K562 (cell line): ENCODE measurements at regions not wholly inside any gene's neighbourhood (a gene's known extent, or its start where the extent isn't known, plus 50 kb on each side); places are given as distances from the start of the nearest gene placed in this dataset.

Experiments
- ATAC-seq: fragments of 200-7000 bp; cut with Tn5 transposase; 3 replicates; pipeline ENCODE4 v1.9.1; 2020; ENCODE audit warnings: moderate library complexity
- BruUV-seq: library from RNA; stranded (reverse); fragments of 400-500 nt; replicated peaks from 2 replicates; lab custom pipeline; 2021; lab: Mats Ljungman, UMichigan
- CTCF ChIA-PET: fragments of 300-600 bp; formaldehyde crosslinking; extraction: SDS; loops from one replicate; lab custom pipeline; 2021; ENCODE audit warnings: low intra/inter-chr PET ratio; lab: Yijun Ruan, JAX
- POLR2A ChIA-PET: fragments of 300-600, 350-650 bp; sonication (Branson Sonifier 250); formaldehyde crosslinking; extraction: SDS; loops from one replicate; lab custom pipeline; 2021; ENCODE audit warnings: antibody characterized with exemption, inconsistent platforms; lab: Yijun Ruan, JAX
- DNase-seq, 4 experiments: peaks; one replicate each; pipeline versions ENCODE4 v3.0.0 to v3.0.0-alpha.2; 2011 to 2018; ENCODE audit warnings: low spot score in 3 of 4, mixed read lengths in 3 of 4; ENCODE audit errors: extremely low read depth in 1 of 4
- FAIRE-seq: peaks from 2 replicates; lab custom pipeline; 2011; peaks lifted over from hg19 to GRCh38; lab: Jason Lieb, UNC
- H2AFZ ChIP-seq: 2 replicates; pipeline ENCODE4 v1.6.0; 2011; ENCODE audit warnings: low read depth, low read length, control low read depth, inconsistent platforms
- H3K27ac ChIP-seq: fragments of 200-600 bp; 3 replicates; pipeline ENCODE4 v1.8.0; 2011; ENCODE audit warnings: low read depth, mild to moderate bottlenecking, control low read depth, inconsistent platforms, low read length, moderate library complexity, mixed read lengths; ENCODE audit errors: extremely low read depth
- H3K27me3 ChIP-seq, 2 experiments: fragments of 300-600 bp in 1 of 2; 2 replicates in 1 of 2; 3 replicates in 1 of 2; pipeline versions ENCODE4 v1.6.0 to v1.8.0; 2011; ENCODE audit warnings: inconsistent platforms in 2 of 2, low read length in 2 of 2, mild to moderate bottlenecking in 1 of 2, mixed read lengths in 1 of 2, moderate library complexity in 1 of 2; ENCODE audit not compliant: control insufficient read depth in 2 of 2, insufficient read depth in 2 of 2
- H3K36me3 ChIP-seq: fragments of 300-600 bp; 3 replicates; pipeline ENCODE4 v1.8.0; 2011; ENCODE audit warnings: mild to moderate bottlenecking, low read length, inconsistent platforms; ENCODE audit not compliant: control insufficient read depth, insufficient read depth
- H3K4me1 ChIP-seq, 2 experiments: fragments of 200-600 bp in 1 of 2; replicated peaks in 1 of 2; 2 replicates in 1 of 2; 3 replicates in 1 of 2; pipeline versions ENCODE4 v1.5.1 to v1.8.0; 2011; ENCODE audit warnings: inconsistent platforms in 2 of 2, low read length in 2 of 2, mild to moderate bottlenecking in 1 of 2, mixed read lengths in 1 of 2, moderate library complexity in 1 of 2; ENCODE audit not compliant: control insufficient read depth in 2 of 2, insufficient read depth in 2 of 2
- H3K4me2 ChIP-seq: 2 replicates; pipeline ENCODE4 v1.6.1; 2011; ENCODE audit warnings: low read length, control low read depth, inconsistent platforms, mixed read lengths; ENCODE audit not compliant: insufficient read depth
- H3K4me3 ChIP-seq: fragments of 200-600 bp; sonication (generic), shearing (Covaris generic); 2 replicates; pipeline ENCODE4 v1.5.1; 2016; ENCODE audit warnings: control low read depth, inconsistent platforms
- H3K79me2 ChIP-seq: fragments of 200-600 bp; 3 replicates; pipeline ENCODE4 v1.8.0; 2011; ENCODE audit warnings: low read length, inconsistent platforms; ENCODE audit not compliant: control insufficient read depth, insufficient read depth
- H3K9ac ChIP-seq, 2 experiments: 2 replicates each; pipeline versions ENCODE4 v1.6.0 to v1.6.1; 2011; ENCODE audit warnings: low read depth in 2 of 2, low read length in 2 of 2, control low read depth in 1 of 2, inconsistent platforms in 1 of 2, mild to moderate bottlenecking in 1 of 2, mixed read lengths in 1 of 2; ENCODE audit not compliant: insufficient read depth in 1 of 2
- H3K9me1 ChIP-seq: one replicate; pipeline ENCODE4 v1.6.0; 2011; ENCODE audit warnings: inconsistent platforms, mild to moderate bottlenecking, low read length, moderate library complexity; ENCODE audit not compliant: control insufficient read depth, insufficient read depth
- H3K9me3 ChIP-seq: replicated peaks from 2 replicates; pipeline ENCODE4 v1.5.1; 2011; ENCODE audit warnings: low read depth, low read length, inconsistent platforms; ENCODE audit not compliant: control insufficient read depth, insufficient read depth
- H4K20me1 ChIP-seq: replicated peaks from 2 replicates; pipeline ENCODE4 v1.6.1; 2011; ENCODE audit warnings: low read length, inconsistent platforms, mixed read lengths; ENCODE audit not compliant: control insufficient read depth, insufficient read depth
- BDP1 ChIP-seq: IDR thresholded peaks from 3 replicates; pipeline ENCODE4 v1.6.1; 2011; ENCODE audit not compliant: insufficient read length, insufficient read depth
- CEBPB ChIP-seq: fragments of 450-650 bp; IDR thresholded peaks from 2 replicates; pipeline ENCODE4 v1.6.1; 2016; ENCODE audit warnings: missing genetic modification characterization, missing compliant biosample characterization
- FOXP1 ChIP-seq: sonication (generic); formaldehyde crosslinking; IDR thresholded peaks from 2 replicates; pipeline ENCODE4 v1.8.0; 2022; ENCODE audit warnings: mild to moderate bottlenecking, missing genetic modification reagents
- GTF2B ChIP-seq: IDR thresholded peaks from 2 replicates; pipeline ENCODE4 v1.6.1; 2011; ENCODE audit not compliant: insufficient read length; ENCODE audit errors: extremely low read depth
- HDAC1 ChIP-seq, 2 experiments: fragments of 450-650 bp; IDR thresholded peaks; 2 replicates each; pipeline ENCODE4 v1.6.1; 2016 to 2017; ENCODE audit warnings: inconsistent platforms in 1 of 2, mild to moderate bottlenecking in 1 of 2, moderate library complexity in 1 of 2
- HDAC6 ChIP-seq: IDR thresholded peaks from 2 replicates; pipeline ENCODE4 v1.6.1; 2012; ENCODE audit warnings: low read depth, mild to moderate bottlenecking, control low read depth, inconsistent platforms, low read length, moderate library complexity
- PHTF2 ChIP-seq: fragments of 250-450 bp; sonication (Bioruptor Pico); IDR thresholded peaks from 2 replicates; pipeline ENCODE4 v1.5.0; 2021; ENCODE audit warnings: mild to moderate bottlenecking
- SAP30 ChIP-seq: fragments of 200-600 bp; sonication (generic); IDR thresholded peaks from 2 replicates; pipeline ENCODE4 v1.6.1; 2012; ENCODE audit warnings: borderline replicate concordance, low read depth, mild to moderate bottlenecking, moderate library complexity, low read length, control low read depth, inconsistent platforms; ENCODE audit not compliant: insufficient read depth, poor library complexity, severe bottlenecking
- SMARCA4 ChIP-seq: fragments of 450-650 bp; IDR thresholded peaks from 2 replicates; pipeline ENCODE4 v1.6.1; 2016
- SMARCE1 ChIP-seq: fragments of 450-650 bp; IDR thresholded peaks from 2 replicates; pipeline ENCODE4 v1.7.1; 2016; ENCODE audit warnings: mild to moderate bottlenecking
- TRIM28 ChIP-seq: fragments of 450-650 bp; IDR thresholded peaks from 2 replicates; pipeline ENCODE4 v1.6.1; 2017
- ZBTB49 ChIP-seq: sonication (generic); formaldehyde crosslinking; IDR thresholded peaks from 2 replicates; pipeline ENCODE4 v1.8.0; 2022; ENCODE audit warnings: missing genetic modification reagents, mild to moderate bottlenecking, borderline replicate concordance
- ZBTB7A ChIP-seq: IDR thresholded peaks from 2 replicates; pipeline ENCODE4 v1.6.1; 2011; ENCODE audit warnings: low read depth, mild to moderate bottlenecking, low read length, moderate library complexity, borderline replicate concordance; ENCODE audit not compliant: control insufficient read depth
- WGBS: fragments of 100-300 bp; shearing (Covaris generic); methylation state at CpG from one replicate; pipeline ENCODE4 v1.1.6; 2016; ENCODE audit warnings: low coverage, mixed read lengths; ENCODE audit not compliant: insufficient coverage; ENCODE audit errors: missing lambda C conversion rate; 5-methylcytosine and 5-hydroxymethylcytosine counted together
- in situ Hi-C: fragments of 300-500 bp; cut with MboI; formaldehyde crosslinking; loops from 4 replicates; pipeline ENCODE4 v1.15.0; 2018; ENCODE audit warnings: inconsistent platforms, mixed read lengths
- intact Hi-C: fragments of 100-400 bp; cut with micrococcal nuclease; formaldehyde crosslinking; loops from 2 replicates; pipeline ENCODE4 v1.14.2; 2022
- TF ChIP-seq, protein P1 (sequence below): sonication (generic); formaldehyde crosslinking; IDR thresholded peaks from 2 replicates; pipeline ENCODE4 v1.9.0; 2022; ENCODE audit warnings: mild to moderate bottlenecking, missing genetic modification reagents

- ChIA-PET CTCF (no interaction called here), POLR2A (no interaction called here)
- Histone ChIP-seq H3K9ac (no peak overlapping the region), H4K20me1 (no peaks in the 10 kb centered on the region), H3K9me3 (no peaks in the 10 kb centered on the region), H3K27ac (no peak overlapping the region), H3K4me2 (no peak overlapping the region), H3K27me3 (no peaks in the 10 kb centered on the region), H3K9me1 (no peaks in the 10 kb centered on the region), H3K4me3 (no peak overlapping the region), H3K79me2 (no peaks in the 10 kb centered on the region), H3K4me1 (no peaks in the 10 kb centered on the region), H2AFZ (no peak overlapping the region), H3K36me3 (no peaks in the 10 kb centered on the region)
- TF ChIP-seq SMARCA4 (no peak), SAP30 (no peak), FOXP1 (CRISPR knock-in tag) (no peak), GTF2B (no peak), ZBTB7A (no peak), PHTF2 (no peak)
- no TSS peak for BruUV-seq
- FAIRE-seq = no peak
- intact Hi-C loops (no loop called here), in situ Hi-C loops (no loop called here)
- no peak for DNase-seq
- no peak for ATAC-seq
- 0% methylated on average over 2 of the region's 2 CpGs for WGBS
Measured at GRCh38 chr13:76216729-76217128, 580.6 kb downstream of the LMO7 start.

- H3K4me3 ChIP-seq = no peak overlapping the region
- H3K27ac ChIP-seq = no peak overlapping the region
- H4K20me1 ChIP-seq = no peaks in the 10 kb centered on the region
- 0% methylated on average over 1 of the region's 1 CpG for WGBS
- DNase-seq = no peak
- no peaks in the 10 kb centered on the region for H3K36me3 ChIP-seq
- FAIRE-seq = no peak
- CTCF ChIA-PET = no interaction called here
- no peaks in the 10 kb centered on the region for H3K4me1 ChIP-seq
- no peak overlapping the region for H3K4me2 ChIP-seq
- no peak overlapping the region for H3K9ac ChIP-seq
- H2AFZ ChIP-seq = no peak overlapping the region
- POLR2A ChIA-PET = no interaction called here
- intact Hi-C loops (no loop called here), in situ Hi-C loops (no loop called here)
- no peak for ATAC-seq
- no peaks in the 10 kb centered on the region for H3K9me1 ChIP-seq
- H3K27me3 ChIP-seq = no peaks in the 10 kb centered on the region
- no peak for TF ChIP-seq TRIM28
- no peak for TF ChIP-seq SMARCE1
- TF ChIP-seq BDP1 = no peak
- TF ChIP-seq HDAC6 = no peak
- no peak for TF ChIP-seq ZBTB49 (CRISPR knock-in tag)
- TF ChIP-seq, protein P1, sequence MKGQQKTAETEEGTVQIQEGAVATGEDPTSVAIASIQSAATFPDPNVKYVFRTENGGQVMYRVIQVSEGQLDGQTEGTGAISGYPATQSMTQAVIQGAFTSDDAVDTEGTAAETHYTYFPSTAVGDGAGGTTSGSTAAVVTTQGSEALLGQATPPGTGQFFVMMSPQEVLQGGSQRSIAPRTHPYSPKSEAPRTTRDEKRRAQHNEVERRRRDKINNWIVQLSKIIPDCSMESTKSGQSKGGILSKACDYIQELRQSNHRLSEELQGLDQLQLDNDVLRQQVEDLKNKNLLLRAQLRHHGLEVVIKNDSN (CRISPR knock-in tag) = no peak
- no peak for TF ChIP-seq CEBPB (tag)
- no peak for TF ChIP-seq HDAC1 (IDR thresholded peaks at IDR 0.05)
- no peaks in the 10 kb centered on the region for H3K9me3 ChIP-seq
- no peaks in the 10 kb centered on the region for H3K79me2 ChIP-seq
- no TSS peak for BruUV-seq
Measured at GRCh38 chr13:76214001-76214400, 577.9 kb downstream of the LMO7 start.
